Heart left ventricle (tissue), 13 donors: ENCODE measurements at regions not wholly inside any gene's neighbourhood (a gene's known extent, or its start where the extent isn't known, plus 50 kb on each side); places are given as distances from the start of the nearest gene placed in this dataset.

Source experiments
- CTCF ChIP-seq, 12 donors: fragments of 200-600 bp; sonication (generic) in 4 of 12; IDR thresholded peaks; one replicate each; pipeline versions ENCODE4 v1.5.0 to v1.8.0; 2018 to 2022; ENCODE audit warnings: antibody characterized with exemption in 12 of 12, mild to moderate bottlenecking in 5 of 12
- POLR2A ChIP-seq, 2 donors: fragments of 450-650 bp; IDR thresholded peaks; one replicate each; pipeline ENCODE4 v1.6.1; 2017; ENCODE audit warnings: antibody characterized with exemption in 2 of 2, mild to moderate bottlenecking in 2 of 2, moderate library complexity in 2 of 2
- donor health status: ischemic (EF 13 %, LVEDD 7.1; RV severe dilation, severe dysfunction).
- donor health status: DM: no; HTN: yes; CAD: no.
- donor health status: DM: no; HTN: no; CAD: no.
- donor health status: ischemic (EF 25% LVEDD 6.9; RV normal size, moderate dysfunction).
- donor health status: ischemic (EF 25% LVEDD 5.7; RV mildly dilated, moderate dysfunction).
- donor health status: ischemic (EF 35%, LVEDD 5.7; RV mildly dilated, moderate dysfunction).
- donor health status: nonischemic (EF 11% LVEDD 7.7; RV severe dilation, severe dysfunction).
- donor health status: DM: yes; HTN: yes; CAD: no.
- donor health status: PGD.
- donor health status: ischemic (EF 29% LVEDD 5.4; RV normal size, mild dysfunction).
- donor health status: nonischemic (EF 23%, LVEDD 6.1; RV moderate dilation, normal function).

- no peak for TF ChIP-seq CTCF (IDR thresholded peaks at IDR 0.05)
- TF ChIP-seq POLR2A (IDR thresholded peaks at IDR 0.05), result no peak
Observed at GRCh38 chr7:80374321-80374720, 137.5 kb downstream of the GNAT3 start.
